Mesothelial cell of epicardium (in vitro differentiated cells): ENCODE measurements at regions not wholly inside any gene's neighbourhood (a gene's known extent, or its start where the extent isn't known, plus 50 kb on each side); places are given as distances from the start of the nearest gene placed in this dataset.
"Not testable (repeated sequence)": the region's sequence is repeated elsewhere in the genome, so short reads cannot be mapped to it uniquely, and the experiment has no call there.

ENCODE experiments used
- DNase-seq, 2 experiments: peaks; one replicate each; pipeline ENCODE4 v3.0.0; 2021; ENCODE audit warnings: low spot score in 2 of 2; ENCODE audit not compliant: unreplicated experiment in 2 of 2
- H3K27ac Mint-ChIP-seq: 2 replicates; pipeline ENCODE4 v1.8.0; 2021; ENCODE audit warnings: mixed read lengths
- H3K27me3 Mint-ChIP-seq: 2 replicates; pipeline ENCODE4 v1.8.0; 2021; ENCODE audit warnings: low read depth, mixed read lengths
- H3K36me3 Mint-ChIP-seq: 2 replicates; pipeline ENCODE4 v1.8.0; 2021; ENCODE audit warnings: mixed read lengths
- H3K4me1 Mint-ChIP-seq: 2 replicates; pipeline ENCODE4 v1.8.0; 2021; ENCODE audit warnings: mixed read lengths
- H3K4me3 Mint-ChIP-seq: 2 replicates; pipeline ENCODE4 v1.8.0; 2021; ENCODE audit warnings: mild to moderate bottlenecking, moderate library complexity, mixed read lengths
- H3K9me3 Mint-ChIP-seq: 2 replicates; pipeline ENCODE4 v1.8.0; 2021; ENCODE audit warnings: mixed read lengths
- TF ChIP-seq, protein P1 (sequence below): fragments of 200-600 bp; sonication (generic); IDR thresholded peaks from one replicate; pipeline ENCODE4 v1.5.0; 2021; ENCODE audit warnings: antibody characterized with exemption; ENCODE audit not compliant: unreplicated experiment

DNA sequence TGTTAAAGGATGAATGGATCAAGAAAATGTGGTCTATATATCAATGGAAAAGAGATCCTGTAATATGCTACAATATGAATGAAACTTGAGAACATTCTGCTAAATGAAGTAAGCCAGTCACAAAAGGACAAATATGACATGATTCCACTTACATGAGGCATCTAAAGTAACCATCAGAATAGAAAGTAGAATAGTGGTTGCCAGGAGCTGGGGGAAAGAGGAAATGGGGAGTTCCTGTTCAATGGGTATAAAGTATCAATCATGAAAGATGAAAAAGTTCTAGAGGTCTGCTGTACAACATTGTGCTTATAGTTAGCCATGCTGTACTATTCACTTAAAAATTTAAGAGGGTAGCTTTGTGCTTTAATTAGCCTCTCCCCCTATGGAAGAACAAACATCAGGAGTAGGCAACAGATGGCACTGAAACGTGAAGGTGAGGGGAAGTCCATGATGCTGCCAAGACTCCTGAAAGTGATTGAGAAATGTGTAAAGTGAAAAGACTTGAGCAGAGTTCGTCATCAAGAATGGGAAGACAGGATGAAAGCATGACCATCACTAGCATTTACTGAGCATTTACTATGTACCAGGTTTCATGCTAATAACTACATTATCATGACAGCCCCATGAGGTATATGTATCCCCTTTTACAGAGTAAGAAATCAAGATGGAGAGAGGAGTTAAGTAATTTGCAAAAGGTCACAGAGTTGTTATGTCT is 167.2 kb downstream of the CYB561 start:
- peaks cover 24% of the 10 kb centered on the region for H3K9me3 Mint-ChIP-seq
- TF ChIP-seq, protein P1, sequence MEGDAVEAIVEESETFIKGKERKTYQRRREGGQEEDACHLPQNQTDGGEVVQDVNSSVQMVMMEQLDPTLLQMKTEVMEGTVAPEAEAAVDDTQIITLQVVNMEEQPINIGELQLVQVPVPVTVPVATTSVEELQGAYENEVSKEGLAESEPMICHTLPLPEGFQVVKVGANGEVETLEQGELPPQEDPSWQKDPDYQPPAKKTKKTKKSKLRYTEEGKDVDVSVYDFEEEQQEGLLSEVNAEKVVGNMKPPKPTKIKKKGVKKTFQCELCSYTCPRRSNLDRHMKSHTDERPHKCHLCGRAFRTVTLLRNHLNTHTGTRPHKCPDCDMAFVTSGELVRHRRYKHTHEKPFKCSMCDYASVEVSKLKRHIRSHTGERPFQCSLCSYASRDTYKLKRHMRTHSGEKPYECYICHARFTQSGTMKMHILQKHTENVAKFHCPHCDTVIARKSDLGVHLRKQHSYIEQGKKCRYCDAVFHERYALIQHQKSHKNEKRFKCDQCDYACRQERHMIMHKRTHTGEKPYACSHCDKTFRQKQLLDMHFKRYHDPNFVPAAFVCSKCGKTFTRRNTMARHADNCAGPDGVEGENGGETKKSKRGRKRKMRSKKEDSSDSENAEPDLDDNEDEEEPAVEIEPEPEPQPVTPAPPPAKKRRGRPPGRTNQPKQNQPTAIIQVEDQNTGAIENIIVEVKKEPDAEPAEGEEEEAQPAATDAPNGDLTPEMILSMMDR: no peak
- H3K4me3 Mint-ChIP-seq: no peak overlapping the region
- no peak overlapping the region for H3K27ac Mint-ChIP-seq
- H3K27me3 Mint-ChIP-seq: no peaks in the 10 kb centered on the region
- H3K36me3 Mint-ChIP-seq: peaks cover 38% of the 10 kb centered on the region
- no peak for DNase-seq
- H3K4me1 Mint-ChIP-seq: peaks cover 5% of the 10 kb centered on the region

DNA sequence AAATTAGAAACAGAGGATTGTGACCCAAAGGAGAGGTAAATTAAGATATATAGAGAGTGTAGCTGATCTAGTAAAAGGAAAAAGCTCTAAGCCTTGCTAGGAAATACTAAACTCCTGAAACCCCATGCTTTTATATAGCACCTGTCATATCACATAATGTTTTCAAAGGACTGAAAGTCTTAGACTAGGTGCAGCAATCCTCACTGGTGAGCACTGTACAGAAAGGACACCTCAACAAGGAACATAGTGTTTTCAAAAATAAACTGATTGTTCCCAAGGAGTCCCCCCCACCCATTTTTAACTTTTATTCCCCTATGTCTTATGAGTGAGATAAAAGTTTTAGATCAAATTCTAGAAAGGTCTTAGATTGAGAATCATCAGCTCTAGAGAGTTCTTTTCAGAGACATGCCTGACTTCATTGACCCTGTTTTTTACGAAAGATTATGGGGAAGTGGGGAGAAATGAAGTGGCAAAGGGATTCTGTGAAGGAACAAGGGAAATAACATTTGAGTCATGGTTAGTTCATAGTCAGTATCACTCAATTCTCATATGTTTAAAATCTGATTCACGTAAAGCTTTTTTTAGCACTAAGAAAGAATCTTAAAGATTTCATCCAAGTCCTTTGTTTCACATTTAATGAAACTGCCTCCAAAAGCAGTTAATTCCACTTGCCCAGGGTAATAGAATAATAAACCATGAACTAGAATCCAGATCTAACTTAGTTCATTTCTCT is 166.4 kb downstream of the CYB561 start:
- Mint-ChIP-seq H3K36me3 (peaks cover 43% of the 10 kb centered on the region), H3K4me1 (peaks cover 5% of the 10 kb centered on the region), H3K27me3 (no peaks in the 10 kb centered on the region), H3K9me3 (peaks cover 32% of the 10 kb centered on the region), H3K27ac (no peak overlapping the region), H3K4me3 (no peak overlapping the region)
- DNase-seq: no peak
- TF ChIP-seq, protein P1: no peak

DNA sequence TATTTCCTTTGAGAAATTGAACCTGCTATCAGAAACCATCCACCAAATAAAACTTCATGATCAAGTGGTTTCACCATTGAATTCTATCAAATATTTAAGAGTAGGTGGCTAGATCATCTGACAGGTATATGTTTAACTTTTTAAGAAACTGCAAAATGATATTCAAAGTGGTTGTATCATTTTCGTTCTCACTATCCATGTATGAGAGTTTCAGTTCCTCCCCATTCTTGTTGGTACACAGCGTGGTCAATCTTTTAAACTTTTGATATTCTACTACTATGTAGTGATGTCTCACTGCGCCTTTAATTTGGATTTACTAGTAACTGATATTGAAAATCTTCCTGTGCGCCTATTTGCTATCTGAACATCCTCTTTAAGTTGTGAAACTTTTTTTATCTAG is 163.7 kb downstream of the CYB561 start:
- Mint-ChIP-seq H3K27me3 (no peaks in the 10 kb centered on the region), H3K4me1 (no peaks in the 10 kb centered on the region), H3K36me3 (peaks cover 70% of the 10 kb centered on the region), H3K4me3 (no peak overlapping the region), H3K27ac (no peak overlapping the region), H3K9me3 (peaks cover 52% of the 10 kb centered on the region)
- TF ChIP-seq, protein P1: no peak
- no peak for DNase-seq

DNA sequence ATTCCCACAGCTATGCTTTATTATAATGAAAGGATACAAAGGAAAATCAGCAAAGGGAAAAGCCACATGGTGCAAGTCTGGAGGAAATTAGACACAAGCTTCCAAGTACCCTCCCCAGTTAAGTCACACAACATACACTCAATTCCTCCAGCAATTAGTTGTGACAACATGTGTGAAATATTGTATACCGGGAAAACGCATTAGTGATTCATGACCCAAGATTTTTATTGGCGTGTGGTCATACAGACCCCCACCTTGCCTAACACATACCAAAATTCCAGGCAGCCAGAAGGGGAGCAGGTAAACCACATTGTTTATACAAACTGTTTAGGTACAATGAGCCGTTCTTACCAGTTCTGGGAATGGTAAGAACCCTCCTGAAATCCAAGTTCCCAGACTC is 160.6 kb downstream of the CYB561 start:
- Mint-ChIP-seq H3K9me3 (peaks cover 62% of the 10 kb centered on the region), H3K36me3 (peaks cover 73% of the 10 kb centered on the region), H3K4me3 (no peak overlapping the region), H3K27me3 (no peaks in the 10 kb centered on the region), H3K27ac (no peak overlapping the region), H3K4me1 (no peaks in the 10 kb centered on the region)
- no peak for DNase-seq
- TF ChIP-seq, protein P1: no peak

DNA sequence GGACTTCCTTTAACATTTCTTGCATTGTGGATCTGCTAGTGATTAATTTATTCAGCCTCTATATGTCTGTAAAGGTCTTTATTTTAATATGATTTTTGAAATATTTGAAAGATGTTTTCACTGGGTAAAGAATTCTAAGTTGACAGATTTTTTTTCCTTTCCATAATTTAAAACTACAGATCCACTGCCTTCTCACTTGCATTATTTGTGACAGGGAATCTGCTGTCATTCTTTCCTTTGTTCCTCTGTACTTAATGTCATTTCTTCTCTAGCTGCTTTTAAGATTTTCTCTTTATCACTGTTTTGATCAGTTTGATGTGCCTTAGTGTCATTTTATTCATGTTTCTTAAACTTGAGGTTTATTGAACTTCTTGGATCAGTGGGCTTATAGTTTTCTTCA is 159.9 kb downstream of the CYB561 start:
- Mint-ChIP-seq H3K4me1 (peaks cover under 1% of the 10 kb centered on the region), H3K27me3 (no peaks in the 10 kb centered on the region), H3K36me3 (peaks cover 71% of the 10 kb centered on the region), H3K9me3 (peaks cover 61% of the 10 kb centered on the region), H3K27ac (no peak overlapping the region), H3K4me3 (no peak overlapping the region)
- no peak for DNase-seq
- TF ChIP-seq, protein P1: no peak

DNA sequence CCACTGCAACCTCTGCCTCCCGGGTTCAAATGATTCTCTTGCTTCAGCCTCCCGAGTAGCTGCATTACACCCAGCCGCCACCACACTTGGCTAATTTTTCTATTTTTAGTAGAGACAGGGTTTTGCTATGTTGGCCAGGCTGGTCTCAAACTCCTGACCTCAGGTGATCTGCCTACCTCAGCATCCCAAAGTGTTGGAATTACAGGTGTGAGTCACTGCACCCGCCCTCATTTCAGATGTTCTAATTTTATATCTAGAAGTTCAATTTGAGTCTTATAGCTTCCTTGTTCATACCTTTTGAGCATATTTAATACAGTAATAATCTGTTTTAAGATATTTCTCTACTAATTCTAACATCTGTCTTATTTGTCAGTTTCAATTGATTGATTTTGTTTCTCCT is 159.1 kb downstream of the CYB561 start:
- Mint-ChIP-seq H3K9me3 (peaks cover 55% of the 10 kb centered on the region), H3K36me3 (peaks cover 64% of the 10 kb centered on the region)
- not testable (repeated sequence) for H3K27me3 Mint-ChIP-seq, H3K27ac Mint-ChIP-seq, H3K4me3 Mint-ChIP-seq, DNase-seq, H3K4me1 Mint-ChIP-seq
